Smooth muscle cell of the brain vasculature (primary cell): ENCODE measurements at regions not wholly inside any gene's neighbourhood (a gene's known extent, or its start where the extent isn't known, plus 50 kb on each side); places are given as distances from the start of the nearest gene placed in this dataset.
A peak's percentile ranks its signal among the peaks of the same experiment; 100 is the strongest.
"Not testable (repeated sequence)": the region's sequence is repeated elsewhere in the genome, so short reads cannot be mapped to it uniquely, and the experiment has no call there.

ENCODE experiments used
- DNase-seq: peaks from one replicate; pipeline ENCODE4 v3.0.0-alpha.2; 2012; ENCODE audit warnings: low read depth, low spot score

DNA sequence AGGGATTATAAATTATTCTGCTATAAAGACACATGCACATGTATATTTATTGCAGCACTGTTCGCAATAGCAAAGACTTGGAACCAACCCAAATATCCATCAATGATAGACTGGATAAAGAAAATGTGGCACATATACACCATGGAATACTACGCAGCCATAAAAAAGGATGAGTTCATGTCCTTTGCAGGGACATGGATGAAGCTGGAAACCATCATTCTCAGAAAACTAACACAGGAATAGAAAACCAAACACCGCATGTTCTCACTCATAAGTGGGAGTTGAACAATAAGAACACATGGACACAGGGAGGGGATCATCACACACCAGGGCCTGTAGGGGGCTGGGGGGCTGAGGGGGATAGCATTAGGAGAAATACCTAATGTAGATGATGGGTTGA, 377.2 kb upstream of the SASH1 start:
- DNase-seq = not testable (repeated sequence)

DNA sequence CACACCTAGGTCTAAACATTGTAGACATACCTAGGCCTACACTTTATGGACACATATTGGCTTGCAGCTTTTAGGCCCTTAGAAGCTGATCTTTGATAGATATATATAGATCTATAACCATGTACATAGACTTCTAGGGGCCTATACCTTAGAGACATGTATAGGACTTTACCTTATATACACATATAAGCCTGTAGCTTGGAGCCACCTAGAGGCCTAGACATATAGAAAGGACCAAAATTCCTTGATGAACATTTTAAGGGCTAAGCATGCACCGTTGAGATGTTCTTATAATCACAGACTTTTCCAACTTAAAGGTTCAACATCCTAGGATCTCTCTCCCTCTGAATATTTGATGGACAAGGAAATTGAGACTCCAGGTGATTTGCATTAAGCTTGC, 371.7 kb upstream of the SASH1 start:
- no peak for DNase-seq

- no peak for DNase-seq
Observed at GRCh38 chr6:147972448-147972847, 370.2 kb upstream of the SASH1 start.

DNA sequence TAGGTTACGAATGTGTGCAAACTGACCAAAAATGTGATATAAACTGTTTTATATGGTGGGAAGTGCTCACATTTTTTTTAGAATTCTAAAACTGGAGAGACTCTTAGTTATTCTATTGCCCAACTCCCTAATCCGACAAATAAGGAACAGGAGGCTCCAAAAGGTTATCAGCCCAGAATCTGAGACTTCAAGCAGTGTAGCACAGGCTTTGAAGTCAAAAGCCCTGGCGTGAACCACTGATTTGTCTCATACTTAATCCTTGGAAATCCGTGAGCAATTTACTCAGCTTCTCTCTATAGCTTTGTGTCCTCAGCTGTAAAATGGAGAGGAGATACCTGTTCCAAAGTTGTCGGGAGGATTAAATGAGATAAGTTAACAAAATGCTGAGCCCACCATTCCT, 368.8 kb upstream of the SASH1 start:
- no peak for DNase-seq

- DNase-seq = peak; percentile 17
Observed at GRCh38 chr6:147974376-147974775, 368.3 kb upstream of the SASH1 start.

- no peak for DNase-seq
Observed at GRCh38 chr6:147977851-147978465, 364.7 kb upstream of the SASH1 start.

GRCh38 chr6:147979966-147980365, 362.7 kb upstream of the SASH1 start:
- DNase-seq = no peak

DNA sequence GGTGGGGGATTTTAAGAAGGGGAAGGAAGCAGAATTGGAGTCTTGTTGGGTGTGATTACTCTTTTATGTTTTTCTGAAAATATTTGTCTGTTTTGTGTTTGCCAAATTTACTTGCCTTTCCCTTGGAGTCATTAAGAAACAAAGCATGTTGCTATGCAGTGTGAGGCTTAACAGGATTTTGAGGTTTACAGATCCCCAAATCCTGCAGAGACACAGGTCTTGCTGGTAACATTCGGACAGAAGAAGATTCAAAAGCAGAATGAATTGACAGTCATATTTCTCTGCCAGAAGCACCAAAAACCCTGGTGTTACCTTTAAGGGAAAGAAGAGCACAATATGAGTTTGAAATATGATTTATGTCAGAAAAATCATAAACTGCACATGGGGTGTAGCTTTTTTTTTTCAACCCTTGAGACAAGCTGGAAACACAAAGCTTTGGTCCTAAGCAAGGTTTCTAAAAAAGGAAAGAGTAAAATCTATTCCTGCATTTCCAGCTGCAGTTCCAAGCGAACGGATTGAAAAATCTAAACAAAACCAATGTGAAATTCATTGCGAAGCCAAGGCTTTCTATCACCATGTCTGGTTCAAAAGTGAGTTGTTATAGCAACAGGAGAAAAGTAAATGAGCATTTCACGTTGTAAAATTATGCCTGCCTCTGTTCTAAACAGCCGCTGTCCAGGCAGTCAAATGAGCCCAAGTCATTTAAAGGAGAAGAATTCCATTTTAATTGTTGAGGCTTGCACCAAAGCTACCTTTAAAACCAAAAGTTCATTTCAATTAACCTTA, 358.9 kb upstream of the SASH1 start:
- no peak for DNase-seq

GRCh38 chr6:147986846-147987245, 355.8 kb upstream of the SASH1 start:
- no peak for DNase-seq

- no peak for DNase-seq
Observed at GRCh38 chr6:147990159-147990558, 352.5 kb upstream of the SASH1 start.

- DNase-seq = no peak
Observed at GRCh38 chr6:147991961-147992360, 350.7 kb upstream of the SASH1 start.

DNA sequence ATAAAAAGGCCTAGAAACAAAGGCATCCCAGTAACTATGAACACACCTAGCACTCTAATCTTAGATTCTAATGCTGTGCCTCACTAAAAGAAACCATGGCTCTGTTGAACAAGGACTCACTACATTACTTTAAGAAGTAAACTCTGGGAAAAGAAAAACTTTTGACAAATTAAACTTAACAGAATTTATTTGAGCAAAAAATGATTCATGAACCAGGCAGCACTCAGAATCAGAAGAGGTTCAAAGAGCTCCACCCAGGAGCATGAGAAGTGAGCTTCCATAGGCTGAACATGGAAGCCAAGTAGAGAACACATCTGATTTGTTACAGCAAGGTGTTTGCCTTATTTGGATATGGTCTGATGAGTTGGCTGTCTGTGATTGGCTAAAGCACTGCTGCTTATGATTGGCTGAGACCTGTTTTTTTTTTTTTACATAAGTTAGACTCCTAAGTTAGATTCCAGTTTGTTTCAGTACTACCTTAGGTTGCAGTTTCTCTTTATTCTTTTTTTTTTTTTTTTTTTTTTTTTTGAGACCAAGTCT, 343.6 kb upstream of the SASH1 start:
- DNase-seq = no peak

DNA sequence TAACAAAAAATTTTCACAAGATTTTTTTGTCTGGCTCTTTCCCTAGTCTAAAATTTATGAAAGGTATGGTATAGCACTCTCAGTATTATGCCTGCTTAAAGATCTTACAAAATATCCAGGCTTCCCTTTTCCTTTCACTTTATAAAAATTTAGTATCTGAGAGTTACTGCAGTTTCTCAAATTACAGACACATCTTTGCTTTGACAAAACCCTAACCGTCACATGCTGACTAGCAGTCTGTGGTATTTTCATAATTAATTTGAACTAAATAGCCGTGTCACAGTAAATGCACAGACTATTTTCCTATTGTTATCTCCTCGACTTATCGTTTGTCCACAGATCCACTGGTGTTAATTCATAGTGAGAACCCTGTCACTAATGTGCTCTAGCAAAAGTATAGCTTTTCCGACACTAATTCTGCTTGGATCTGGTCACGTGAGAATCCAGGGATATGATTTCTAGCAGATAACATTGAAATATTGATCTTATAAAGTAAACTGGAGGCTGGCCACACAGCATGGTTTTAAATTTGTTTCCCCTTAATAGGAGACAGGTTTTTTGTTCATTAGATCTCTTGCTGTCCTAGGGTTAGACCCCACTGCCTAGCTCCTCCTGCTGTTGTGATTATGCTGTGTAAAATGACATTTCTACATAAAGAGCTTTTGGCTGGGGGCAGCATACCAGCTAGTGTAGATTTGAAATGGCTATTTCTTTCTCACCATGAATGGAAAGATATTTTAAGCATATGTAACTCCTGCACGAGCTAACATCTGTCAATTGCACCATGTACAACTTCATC, 340.6 kb upstream of the SASH1 start:
- no peak for DNase-seq

DNA sequence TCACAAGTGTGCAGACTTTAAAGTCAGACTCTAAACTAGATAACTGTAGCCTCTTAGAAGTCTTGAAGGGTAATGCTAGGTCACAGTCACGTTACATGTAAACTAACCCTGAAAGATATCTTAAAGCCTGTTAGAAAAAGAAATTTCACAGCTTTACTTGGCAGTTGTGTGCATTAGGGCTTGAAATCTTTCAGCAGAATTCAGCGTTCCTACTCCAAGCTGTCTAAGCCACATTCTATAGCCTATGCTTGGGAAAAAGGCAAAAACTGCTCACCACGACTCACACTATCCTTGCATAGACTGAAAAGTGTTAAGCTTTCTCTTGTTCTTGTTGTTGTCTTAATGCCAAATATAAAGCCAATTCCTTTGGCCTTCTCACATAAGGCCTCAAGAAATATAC, 338.0 kb upstream of the SASH1 start:
- no peak for DNase-seq

DNA sequence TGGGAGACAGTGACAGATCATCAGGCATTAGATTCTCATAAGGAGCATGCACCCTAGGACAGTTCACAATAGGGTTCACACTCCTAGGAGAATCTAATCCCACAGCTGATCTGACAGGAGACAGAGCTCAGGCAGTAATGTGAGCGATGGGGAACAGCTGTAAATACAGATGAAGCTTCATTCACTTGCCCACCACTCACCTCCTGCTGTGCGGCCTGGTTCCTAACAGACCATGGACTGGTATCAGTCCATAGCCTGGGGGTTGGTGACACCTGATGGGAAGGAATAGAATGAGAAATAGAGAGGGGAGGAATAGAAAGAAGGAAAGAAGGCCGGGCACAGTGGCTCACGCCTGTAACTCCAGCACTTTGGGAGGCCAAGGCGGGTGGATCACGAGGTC, 336.8 kb upstream of the SASH1 start:
- no peak for DNase-seq

- DNase-seq = not testable (repeated sequence)
Observed at GRCh38 chr6:148010516-148010915, 332.1 kb upstream of the SASH1 start.

DNA sequence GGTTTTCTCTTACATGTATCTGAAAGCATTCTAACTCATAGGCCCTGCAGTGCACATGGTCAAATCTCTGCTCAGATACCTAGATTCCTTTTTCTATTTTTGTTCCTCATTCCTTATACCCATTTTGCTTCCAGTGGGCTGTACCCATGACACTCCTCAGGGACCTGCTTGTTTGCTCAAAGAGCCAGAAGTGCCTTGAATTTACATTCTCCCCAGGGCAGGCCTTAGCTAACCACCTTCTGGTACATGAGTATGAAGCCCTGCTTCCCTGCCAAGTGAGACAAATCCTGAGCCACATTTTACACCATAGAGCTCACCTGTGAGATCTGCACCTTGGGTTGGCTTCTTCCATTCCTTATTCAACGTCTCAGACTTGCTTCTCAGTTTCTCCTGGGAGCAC, 326.6 kb upstream of the SASH1 start:
- no peak for DNase-seq

GRCh38 chr6:148021165-148021564, 321.5 kb upstream of the SASH1 start:
- DNase-seq = no peak

DNA sequence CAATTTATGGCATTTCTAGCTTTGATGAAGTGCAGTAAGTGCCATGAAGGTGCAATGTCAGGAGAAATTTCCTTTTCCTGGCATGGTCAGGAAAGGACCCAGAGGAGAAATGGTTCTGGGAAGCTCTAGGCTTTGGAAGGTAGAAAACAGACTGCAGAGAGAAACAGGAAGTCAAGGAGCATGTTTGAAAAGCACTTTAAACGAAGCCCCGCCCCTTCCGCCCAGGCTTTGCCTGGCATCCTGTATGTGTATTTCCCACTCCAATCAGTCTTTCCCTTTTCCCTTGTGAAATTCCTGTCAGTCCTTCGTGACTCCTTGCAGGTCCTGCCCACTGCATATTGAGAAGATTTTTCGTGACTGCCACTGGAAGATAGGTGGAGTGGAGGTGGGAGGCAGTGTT, 320.9 kb upstream of the SASH1 start:
- DNase-seq = no peak

DNA sequence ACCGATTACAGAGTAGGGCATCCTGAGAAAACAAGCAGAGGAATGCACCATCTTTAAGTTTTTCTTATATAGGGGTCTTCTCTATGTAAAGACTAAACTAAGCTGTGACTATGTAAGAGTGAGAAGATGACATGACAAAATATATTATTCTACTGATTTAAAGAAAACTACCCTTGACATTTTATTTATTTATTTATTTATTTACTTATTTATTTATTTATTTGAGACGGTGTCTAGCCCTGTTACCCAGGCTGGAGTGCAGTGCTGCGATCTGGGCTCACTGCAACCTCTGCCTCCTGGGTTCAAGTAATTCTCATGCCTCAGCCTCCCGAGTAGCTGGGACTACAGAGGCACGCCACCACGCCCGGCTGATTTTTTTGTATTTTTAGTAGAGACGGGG, 320.4 kb upstream of the SASH1 start:
- DNase-seq = not testable (repeated sequence)

GRCh38 chr6:148027201-148027600, 315.4 kb upstream of the SASH1 start:
- no peak for DNase-seq

GRCh38 chr6:148035806-148036390, 306.7 kb upstream of the SASH1 start:
- no peak for DNase-seq
